ENCODE measurements at regions not wholly inside any gene's neighbourhood (a gene's known extent, or its start where the extent isn't known, plus 50 kb on each side); places are given as distances from the start of the nearest gene placed in this dataset.

DNA sequence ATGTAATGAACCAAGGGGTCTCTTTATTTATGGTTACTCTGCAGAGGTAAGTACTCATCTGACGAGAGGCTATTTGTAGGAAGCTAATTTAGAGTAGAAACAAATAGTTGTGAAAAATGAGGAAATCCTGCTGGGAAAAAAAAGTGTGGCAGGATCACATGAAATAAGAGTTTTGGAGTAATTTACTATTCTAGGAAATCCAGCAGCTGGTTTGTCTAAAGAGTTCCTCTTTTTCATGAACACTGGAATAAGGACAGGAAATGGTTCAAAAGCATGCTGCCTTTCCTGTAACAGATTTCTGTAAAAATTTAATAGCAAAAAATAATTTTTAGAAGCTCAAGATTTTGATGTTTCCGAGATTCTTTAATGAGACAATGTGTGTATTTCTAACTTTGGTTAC is 177.3 kb downstream of the CHRM3 start:
- TF ChIP-seq MXD4 (CRISPR knock-in tag; IDR thresholded peaks at IDR 0.05; ENCODE audit: borderline replicate concordance), result no peak
- TF ChIP-seq, protein P1, sequence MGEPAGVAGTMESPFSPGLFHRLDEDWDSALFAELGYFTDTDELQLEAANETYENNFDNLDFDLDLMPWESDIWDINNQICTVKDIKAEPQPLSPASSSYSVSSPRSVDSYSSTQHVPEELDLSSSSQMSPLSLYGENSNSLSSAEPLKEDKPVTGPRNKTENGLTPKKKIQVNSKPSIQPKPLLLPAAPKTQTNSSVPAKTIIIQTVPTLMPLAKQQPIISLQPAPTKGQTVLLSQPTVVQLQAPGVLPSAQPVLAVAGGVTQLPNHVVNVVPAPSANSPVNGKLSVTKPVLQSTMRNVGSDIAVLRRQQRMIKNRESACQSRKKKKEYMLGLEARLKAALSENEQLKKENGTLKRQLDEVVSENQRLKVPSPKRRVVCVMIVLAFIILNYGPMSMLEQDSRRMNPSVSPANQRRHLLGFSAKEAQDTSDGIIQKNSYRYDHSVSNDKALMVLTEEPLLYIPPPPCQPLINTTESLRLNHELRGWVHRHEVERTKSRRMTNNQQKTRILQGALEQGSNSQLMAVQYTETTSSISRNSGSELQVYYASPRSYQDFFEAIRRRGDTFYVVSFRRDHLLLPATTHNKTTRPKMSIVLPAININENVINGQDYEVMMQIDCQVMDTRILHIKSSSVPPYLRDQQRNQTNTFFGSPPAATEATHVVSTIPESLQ (CRISPR knock-in tag; IDR thresholded peaks at IDR 0.05), result no peak
- TF ChIP-seq, protein P2, sequence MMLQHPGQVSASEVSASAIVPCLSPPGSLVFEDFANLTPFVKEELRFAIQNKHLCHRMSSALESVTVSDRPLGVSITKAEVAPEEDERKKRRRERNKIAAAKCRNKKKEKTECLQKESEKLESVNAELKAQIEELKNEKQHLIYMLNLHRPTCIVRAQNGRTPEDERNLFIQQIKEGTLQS (CRISPR knock-in tag; conservative IDR thresholded peaks at IDR 0.05), result no peak
- TF ChIP-seq MAX (CRISPR knock-in tag; IDR thresholded peaks at IDR 0.05), result no peak
- no peak for TF ChIP-seq CREB1 (CRISPR knock-in tag; IDR thresholded peaks at IDR 0.05)
- TF ChIP-seq, protein P3, sequence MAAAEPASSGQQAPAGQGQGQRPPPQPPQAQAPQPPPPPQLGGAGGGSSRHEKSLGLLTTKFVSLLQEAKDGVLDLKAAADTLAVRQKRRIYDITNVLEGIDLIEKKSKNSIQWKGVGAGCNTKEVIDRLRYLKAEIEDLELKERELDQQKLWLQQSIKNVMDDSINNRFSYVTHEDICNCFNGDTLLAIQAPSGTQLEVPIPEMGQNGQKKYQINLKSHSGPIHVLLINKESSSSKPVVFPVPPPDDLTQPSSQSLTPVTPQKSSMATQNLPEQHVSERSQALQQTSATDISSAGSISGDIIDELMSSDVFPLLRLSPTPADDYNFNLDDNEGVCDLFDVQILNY (CRISPR knock-in tag; IDR thresholded peaks at IDR 0.05), result no peak
- no peak for TF ChIP-seq JUN (CRISPR knock-in tag; IDR thresholded peaks at IDR 0.05)

Measured in WTC11 (cell line).